Endothelial cell of umbilical vein (primary cell): ENCODE measurements at regions not wholly inside any gene's neighbourhood (a gene's known extent, or its start where the extent isn't known, plus 50 kb on each side); places are given as distances from the start of the nearest gene placed in this dataset.

Experiments
- BruUV-seq: library from RNA; stranded (reverse); fragments of 400-500 nt; replicated peaks from 2 replicates; lab custom pipeline; 2021; lab: Mats Ljungman, UMichigan
- CTCF ChIA-PET: fragments of 300-600, 350-600 bp; sonication (Branson Sonifier 250); formaldehyde crosslinking; loops from one replicate; lab custom pipeline; 2021; ENCODE audit warnings: antibody characterized with exemption, inconsistent platforms; lab: Charles Lee
- POLR2A ChIA-PET: fragments of 300-600, 350-600 bp; sonication (Branson Sonifier 250); formaldehyde crosslinking; loops from one replicate; lab custom pipeline; 2021; ENCODE audit warnings: antibody characterized with exemption, inconsistent platforms; lab: Charles Lee
- DNase-seq: peaks from one replicate; pipeline ENCODE4 v3.0.0-alpha.2; 2011; ENCODE audit warnings: low read depth, low spot score
- FAIRE-seq: peaks from 2 replicates; lab custom pipeline; 2011; peaks lifted over from hg19 to GRCh38; lab: Jason Lieb, UNC
- H2AFZ ChIP-seq: 2 replicates; pipeline ENCODE4 v1.6.0; 2012; ENCODE audit warnings: low read depth, low read length, control low read depth, inconsistent platforms
- H3K27ac ChIP-seq: 2 replicates; pipeline ENCODE4 v1.5.1; 2011; ENCODE audit warnings: low read depth, mild to moderate bottlenecking, control low read depth, low read length, moderate library complexity; ENCODE audit not compliant: insufficient read depth
- H3K27me3 ChIP-seq, 2 experiments: 2 replicates each; pipeline versions ENCODE4 v1.6.0 to v1.6.1; 2011; ENCODE audit warnings: low read length in 2 of 2, mixed read lengths in 1 of 2; ENCODE audit not compliant: control insufficient read depth in 2 of 2, insufficient read depth in 2 of 2
- H3K36me3 ChIP-seq, 2 experiments: 2 replicates in 1 of 2; 3 replicates in 1 of 2; pipeline ENCODE4 v1.5.1; 2011; ENCODE audit warnings: low read length in 2 of 2, mild to moderate bottlenecking in 1 of 2, moderate library complexity in 1 of 2; ENCODE audit not compliant: control insufficient read depth in 2 of 2, insufficient read depth in 2 of 2; ENCODE audit errors: extremely low read depth in 1 of 2
- H3K4me1 ChIP-seq: 3 replicates; pipeline ENCODE4 v1.5.1; 2011; ENCODE audit warnings: mild to moderate bottlenecking, low read length; ENCODE audit not compliant: control insufficient read depth, insufficient read depth; ENCODE audit errors: extremely low read depth
- H3K4me2 ChIP-seq: 2 replicates; pipeline ENCODE4 v1.6.1; 2011; ENCODE audit warnings: low read length, control low read depth, mixed read lengths; ENCODE audit not compliant: insufficient read depth
- H3K4me3 ChIP-seq, 3 experiments: fragments of 200-600 bp in 1 of 3; sonication (generic), shearing (Covaris generic) in 1 of 3; replicated peaks in 1 of 3; 2 replicates each; pipeline ENCODE4 v1.5.1; 2011 to 2016; ENCODE audit warnings: control low read depth in 3 of 3, low read length in 3 of 3, mild to moderate bottlenecking in 2 of 3, inconsistent platforms in 1 of 3, low read depth in 1 of 3, moderate library complexity in 1 of 3; ENCODE audit not compliant: insufficient read depth in 1 of 3
- H3K79me2 ChIP-seq: 2 replicates; pipeline ENCODE4 v1.6.0; 2012; ENCODE audit warnings: low read length, inconsistent platforms; ENCODE audit not compliant: control insufficient read depth, insufficient read depth
- H3K9ac ChIP-seq: replicated peaks from 2 replicates; pipeline ENCODE3; 2011; ENCODE audit warnings: low read length, control low read depth; ENCODE audit not compliant: insufficient read depth; ENCODE audit errors: extremely low read depth
- H3K9me1 ChIP-seq: replicated peaks from 3 replicates; pipeline ENCODE4 v1.6.0; 2011; ENCODE audit warnings: mild to moderate bottlenecking, low read length; ENCODE audit not compliant: control insufficient read depth, insufficient read depth; ENCODE audit errors: extremely low read depth
- H3K9me3 ChIP-seq: replicated peaks from 2 replicates; pipeline ENCODE4 v1.5.1; 2012; ENCODE audit warnings: low read length, inconsistent platforms; ENCODE audit not compliant: control insufficient read depth, insufficient read depth
- H4K20me1 ChIP-seq: replicated peaks from 2 replicates; pipeline ENCODE3; 2011; ENCODE audit warnings: mild to moderate bottlenecking, low read length; ENCODE audit not compliant: control insufficient read depth, insufficient read depth; ENCODE audit errors: extremely low read depth
- CTCF ChIP-seq, 2 donors: IDR thresholded peaks; 1 replicate in 1 of 2; 2 replicates in 1 of 2; pipeline ENCODE4 v1.5.1; 2011; ENCODE audit warnings: low read length in 2 of 2, mild to moderate bottlenecking in 2 of 2, moderate library complexity in 2 of 2, control low read depth in 1 of 2, inconsistent platforms in 1 of 2, low read depth in 1 of 2; ENCODE audit not compliant: insufficient read depth in 1 of 2; ENCODE audit errors: extremely low read depth in 1 of 2
- EZH2 ChIP-seq: IDR thresholded peaks from 2 replicates; pipeline ENCODE4 v1.6.1; 2012; ENCODE audit warnings: borderline replicate concordance, low read depth, mild to moderate bottlenecking, moderate library complexity, low read length, inconsistent platforms; ENCODE audit not compliant: severe bottlenecking
- FOS ChIP-seq: IDR thresholded peaks from 2 replicates; pipeline ENCODE4 v1.6.1; 2011; ENCODE audit warnings: mild to moderate bottlenecking, low read length, moderate library complexity, borderline replicate concordance; ENCODE audit not compliant: insufficient read depth
- JUN ChIP-seq: IDR thresholded peaks from 2 replicates; pipeline ENCODE4 v1.6.1; 2011; ENCODE audit warnings: borderline replicate concordance, low read depth; ENCODE audit not compliant: insufficient read length, insufficient read depth
- POLR2A ChIP-seq: IDR thresholded peaks from 2 replicates; pipeline ENCODE4 v1.6.1; 2012; ENCODE audit warnings: low read depth, mild to moderate bottlenecking, control low read depth, low read length
- POLR2AphosphoS5 ChIP-seq: IDR thresholded peaks from 2 replicates; pipeline ENCODE4 v1.6.1; 2012; ENCODE audit warnings: low read depth, mild to moderate bottlenecking, control low read depth, low read length, moderate library complexity; ENCODE audit not compliant: insufficient read depth
- dilution Hi-C: fragments of 300-500 bp; cut with MboI; formaldehyde crosslinking; loops from one replicate; pipeline ENCODE4 v1.15.0; 2019; ENCODE audit warnings: low sequenced_read_pairs; ENCODE audit not compliant: extremely low pct_ligation_motif_present
- intact Hi-C: fragments of 100-400 bp; cut with micrococcal nuclease; formaldehyde crosslinking; loops from one replicate; pipeline ENCODE4 v1.10.0; 2022

- no peak for FAIRE-seq
- Histone ChIP-seq H3K4me2 (no peak overlapping the region), H3K9me1 (no peaks in the 10 kb centered on the region), H3K36me3 (no peaks in the 10 kb centered on the region), H3K9ac (no peak overlapping the region), H3K79me2 (no peaks in the 10 kb centered on the region), H3K27ac (no peak overlapping the region), H2AFZ (no peak overlapping the region), H3K9me3 (no peaks in the 10 kb centered on the region), H4K20me1 (no peaks in the 10 kb centered on the region), H3K4me3 (no peak overlapping the region), H3K27me3 (no peaks in the 10 kb centered on the region), H3K4me1 (no peaks in the 10 kb centered on the region)
- ChIA-PET POLR2A (no interaction called here), CTCF (no interaction called here)
- TF ChIP-seq JUN, result no peak
- no peak for DNase-seq
- no TSS peak for BruUV-seq
- intact Hi-C loops, result no loop called here
- dilution Hi-C loops, result no loop called here
Observed at GRCh38 chr20:57102160-57102559, 164.3 kb downstream of the BMP7 start.

DNA sequence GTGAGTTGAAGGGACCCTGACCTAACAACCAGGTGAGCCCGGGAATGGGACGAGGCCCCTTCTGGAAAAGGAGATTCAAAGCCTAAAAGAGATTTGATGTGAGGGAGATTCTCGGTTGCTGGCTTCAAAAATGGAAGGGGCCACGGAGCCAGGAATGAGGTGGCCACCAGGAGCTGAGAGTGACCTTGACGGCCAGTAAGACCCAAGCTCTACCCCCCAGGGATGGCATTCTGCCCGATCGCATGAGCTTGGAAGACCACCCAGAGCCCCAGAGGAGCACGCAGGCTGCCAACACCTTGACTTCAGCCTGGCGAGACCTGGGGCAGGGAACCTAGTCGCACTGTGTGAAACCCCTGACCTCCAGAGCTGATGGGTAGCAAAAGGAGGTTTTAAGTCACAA is 163.9 kb downstream of the BMP7 start:
- no peak overlapping the region for H3K27ac ChIP-seq
- H3K4me2 ChIP-seq, result no peak overlapping the region
- no peak overlapping the region for H3K9ac ChIP-seq
- TF ChIP-seq POLR2A, result no peak
- no peak for TF ChIP-seq POLR2AphosphoS5
- no peak for TF ChIP-seq EZH2
- no peak for TF ChIP-seq FOS
- TF ChIP-seq CTCF (IDR thresholded peaks at IDR 0.05; ENCODE audit: extremely low read depth in 1 of 2, insufficient read depth in 1 of 2, low read depth in 1 of 2, low read length in 2 of 2), result no peak
- CTCF ChIA-PET, result no interaction called here
- no peak overlapping the region for H3K4me3 ChIP-seq
- no TSS peak for BruUV-seq
- dilution Hi-C loops (no loop called here), intact Hi-C loops (no loop called here)
- no peaks in the 10 kb centered on the region for H3K27me3 ChIP-seq
- no peak for FAIRE-seq
- no peaks in the 10 kb centered on the region for H3K9me3 ChIP-seq
- no peak overlapping the region for H2AFZ ChIP-seq
- H4K20me1 ChIP-seq, result no peaks in the 10 kb centered on the region
- no peaks in the 10 kb centered on the region for H3K79me2 ChIP-seq
- POLR2A ChIA-PET, result no interaction called here
- H3K4me1 ChIP-seq, result no peaks in the 10 kb centered on the region
- no peaks in the 10 kb centered on the region for H3K36me3 ChIP-seq
- no peaks in the 10 kb centered on the region for H3K9me1 ChIP-seq
- DNase-seq, result no peak
